ENCODE measurements at regions not wholly inside any gene's neighbourhood (a gene's known extent, or its start where the extent isn't known, plus 50 kb on each side); places are given as distances from the start of the nearest gene placed in this dataset.

- TF ChIP-seq CTCF (IDR thresholded peaks at IDR 0.05; ENCODE audit: poor library complexity) (no peak), EZH2phosphoT487 (IDR thresholded peaks at IDR 0.05; ENCODE audit: low read depth, severe bottlenecking, unreplicated experiment) (no peak)
Measured at GRCh38 chr16:48479955-48480354, 94.7 kb upstream of the SIAH1 start.
